ENCODE measurements at regions not wholly inside any gene's neighbourhood (a gene's known extent, or its start where the extent isn't known, plus 50 kb on each side); places are given as distances from the start of the nearest gene placed in this dataset.
"Not testable (repeated sequence)": the region's sequence is repeated elsewhere in the genome, so short reads cannot be mapped to it uniquely, and the experiment has no call there.

DNA sequence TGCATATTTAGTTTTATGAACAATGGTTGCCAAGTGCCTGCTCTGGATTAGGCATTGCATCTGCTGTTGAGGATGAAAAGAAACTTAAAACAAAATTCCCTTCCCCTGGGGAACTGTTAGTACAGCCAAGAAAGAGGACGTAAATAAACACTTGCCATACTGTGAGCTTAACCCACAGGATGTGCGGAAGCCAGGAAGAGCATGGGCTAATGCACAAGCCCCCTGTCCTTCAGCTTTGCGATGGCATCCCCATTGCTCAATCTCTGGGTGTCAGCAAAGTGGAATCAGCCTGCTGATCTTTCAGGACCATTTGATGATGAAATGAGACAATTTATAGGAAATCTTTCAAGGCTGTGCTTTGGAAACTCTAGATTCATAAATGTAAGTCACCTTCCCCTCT is 399.9 kb upstream of the IGFBP3 start:
- no peak for DNase-seq

DNA sequence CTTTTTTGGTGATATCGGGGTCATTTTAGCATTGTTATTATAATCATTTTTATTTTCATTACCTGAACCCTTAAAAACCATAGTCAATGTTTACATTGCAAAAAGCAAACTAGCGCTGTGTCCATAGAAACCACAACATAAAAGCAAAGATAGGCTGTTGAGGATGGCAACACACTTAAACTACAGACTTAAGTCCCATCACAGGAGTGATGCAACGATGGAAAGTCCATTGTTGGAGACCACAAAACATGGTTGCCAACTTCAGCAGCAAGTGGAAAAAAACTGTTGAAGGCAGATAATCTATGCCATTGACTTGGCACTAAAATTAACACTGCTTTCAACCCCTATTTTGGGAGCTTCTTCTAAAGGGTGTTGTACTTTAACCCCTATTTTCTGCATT is 398.8 kb upstream of the IGFBP3 start:
- no peak for DNase-seq

DNA sequence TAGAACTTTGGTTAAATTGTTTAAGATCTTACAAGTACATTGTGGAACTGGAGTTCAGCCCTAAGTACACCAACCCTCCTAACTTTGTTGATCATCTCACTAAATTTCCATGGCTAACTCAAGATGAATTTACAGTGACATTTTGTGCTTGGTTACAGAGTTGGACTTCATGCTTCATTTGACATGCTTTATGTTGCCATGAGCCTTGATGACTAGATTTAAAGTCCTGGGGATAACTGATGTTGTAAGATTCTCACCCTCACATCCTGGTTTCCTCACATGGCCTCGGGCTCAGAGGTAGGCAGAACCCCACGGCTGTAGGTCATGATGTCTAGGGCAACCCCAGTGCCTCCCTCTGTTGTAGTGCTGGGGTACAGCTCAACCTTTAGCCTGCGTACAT is 397.2 kb upstream of the IGFBP3 start:
- no peak for DNase-seq

DNA sequence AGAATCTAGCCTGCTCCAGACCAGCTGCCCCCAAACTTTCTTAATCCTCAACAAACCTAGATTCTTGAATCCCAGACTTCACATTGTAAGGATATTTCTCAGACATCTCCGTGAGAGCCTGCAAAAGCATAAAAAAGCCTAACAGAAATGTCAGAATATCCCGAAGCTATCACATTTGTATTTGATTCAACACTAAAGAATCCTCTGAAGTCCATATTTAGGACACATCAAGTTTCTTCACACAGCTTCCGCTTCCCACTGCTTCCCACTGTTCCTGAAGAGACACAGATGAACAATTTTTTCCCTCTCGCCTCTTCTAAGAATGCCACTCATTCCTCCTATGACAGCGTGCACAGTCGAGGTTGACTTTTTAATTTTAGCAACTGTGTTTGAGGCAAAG is 396.2 kb upstream of the IGFBP3 start:
- no peak for DNase-seq

DNA sequence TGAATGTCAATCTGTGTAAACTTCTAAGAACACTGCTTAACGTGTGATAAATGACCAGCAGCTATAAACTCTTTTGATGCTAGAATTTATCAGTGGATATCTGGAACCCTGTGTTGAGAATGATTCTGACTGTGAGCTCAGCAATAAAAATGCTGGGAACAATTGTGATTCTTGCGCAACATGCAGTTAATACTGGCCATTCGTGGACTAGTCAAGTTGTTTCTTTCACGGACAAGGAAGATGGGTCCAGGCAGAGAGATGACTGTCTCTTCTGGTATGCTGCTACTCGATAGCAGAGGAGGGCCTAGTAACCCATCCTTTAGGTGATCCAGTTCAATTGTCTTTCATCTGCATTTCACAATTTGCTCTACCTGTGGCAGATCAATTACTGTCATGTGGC is 394.8 kb upstream of the IGFBP3 start:
- no peak for DNase-seq

DNA sequence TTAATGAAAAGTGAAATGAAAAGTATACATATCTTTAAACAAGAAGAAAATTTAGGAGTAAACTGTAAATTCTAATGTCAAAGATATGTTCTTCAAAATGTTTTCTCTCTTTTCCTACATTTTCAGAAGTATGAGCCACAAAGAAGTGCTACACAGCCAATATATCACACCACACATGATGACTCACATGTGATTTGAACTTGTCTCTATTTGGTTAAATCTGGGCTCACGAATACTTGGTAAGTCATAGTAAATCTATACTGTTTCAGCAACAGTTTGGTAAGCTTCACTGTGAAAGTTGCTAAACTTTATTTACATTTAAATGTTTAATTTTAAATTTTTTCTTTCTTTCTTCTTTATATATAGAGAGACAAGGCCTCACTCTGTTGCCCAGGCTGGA is 380.6 kb upstream of the IGFBP3 start:
- no peak for DNase-seq

DNA sequence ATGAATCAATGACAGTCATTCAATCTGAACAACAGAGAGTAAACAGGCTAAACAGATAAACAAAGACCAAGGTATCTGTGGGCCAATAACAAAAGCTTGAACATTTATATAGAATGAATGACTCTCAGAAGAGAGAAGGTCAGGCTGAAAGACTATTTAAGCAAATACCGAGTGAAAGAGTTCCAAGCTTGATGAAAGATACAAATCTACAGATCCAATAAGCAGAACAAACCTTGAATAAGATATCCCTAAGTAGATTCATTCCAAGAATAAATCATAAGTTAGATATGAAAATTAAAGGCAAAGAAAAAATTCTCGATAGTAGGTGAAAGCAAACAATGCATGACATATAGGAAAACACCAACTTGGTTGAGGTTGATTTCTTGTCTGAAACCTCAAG is 376.4 kb upstream of the IGFBP3 start:
- DNase-seq, result no peak

DNA sequence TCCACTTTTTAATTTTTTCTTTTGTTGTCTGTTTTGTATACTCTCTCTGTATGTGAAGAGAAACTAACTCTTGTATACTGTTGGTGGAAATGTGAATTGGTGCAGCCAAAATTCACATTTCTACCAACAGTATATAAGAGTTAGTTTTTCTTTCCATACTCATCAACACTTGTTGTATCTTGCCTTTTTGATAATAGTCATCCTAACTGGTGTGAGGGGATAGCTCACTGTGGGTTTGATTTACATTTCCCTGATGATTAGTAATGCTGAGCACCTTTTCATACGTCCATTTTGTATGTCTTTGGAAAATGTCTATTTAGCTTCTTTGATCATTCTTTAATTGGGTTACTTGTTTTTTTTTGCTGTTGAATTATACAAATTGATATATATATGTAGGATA is 375.5 kb upstream of the IGFBP3 start:
- DNase-seq, result no peak

DNA sequence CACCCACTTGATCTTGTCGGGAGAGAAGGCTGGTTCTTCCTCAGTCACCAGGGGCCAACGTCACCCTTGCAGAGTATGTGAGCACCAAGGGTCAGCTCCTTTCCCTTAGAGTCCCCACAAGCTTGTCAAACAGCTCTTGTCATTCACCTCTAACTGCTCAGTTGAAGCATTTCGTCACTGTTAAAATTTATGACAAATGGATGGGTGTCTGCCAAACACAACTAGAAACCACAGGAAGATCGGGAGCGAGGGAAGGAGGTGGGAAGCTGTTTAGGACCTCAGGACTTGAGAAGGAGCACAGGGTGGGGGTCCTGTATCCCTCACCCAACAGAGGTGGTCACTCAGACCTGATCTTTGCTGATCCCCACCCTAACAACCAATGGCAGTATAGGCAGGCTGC is 373.3 kb upstream of the IGFBP3 start:
- no peak for DNase-seq

DNA sequence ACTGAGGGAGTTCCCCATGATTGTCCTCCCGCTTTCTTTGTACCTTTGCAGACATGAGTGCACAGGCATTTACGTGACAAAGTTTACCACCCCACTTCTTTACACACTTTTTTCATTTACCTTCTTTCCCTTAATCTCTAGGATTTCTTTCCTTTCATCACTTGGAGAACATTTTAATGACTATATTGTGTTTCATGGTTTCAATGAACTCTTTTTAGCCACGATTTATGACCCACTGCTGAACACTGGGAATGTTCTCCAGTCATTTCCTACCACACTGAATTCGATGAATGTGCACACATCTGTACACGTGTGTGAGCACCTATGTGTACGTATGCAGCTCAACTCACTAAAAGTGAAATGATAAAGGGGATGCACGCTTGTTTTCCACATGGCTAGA is 371.7 kb upstream of the IGFBP3 start:
- DNase-seq, result no peak

DNA sequence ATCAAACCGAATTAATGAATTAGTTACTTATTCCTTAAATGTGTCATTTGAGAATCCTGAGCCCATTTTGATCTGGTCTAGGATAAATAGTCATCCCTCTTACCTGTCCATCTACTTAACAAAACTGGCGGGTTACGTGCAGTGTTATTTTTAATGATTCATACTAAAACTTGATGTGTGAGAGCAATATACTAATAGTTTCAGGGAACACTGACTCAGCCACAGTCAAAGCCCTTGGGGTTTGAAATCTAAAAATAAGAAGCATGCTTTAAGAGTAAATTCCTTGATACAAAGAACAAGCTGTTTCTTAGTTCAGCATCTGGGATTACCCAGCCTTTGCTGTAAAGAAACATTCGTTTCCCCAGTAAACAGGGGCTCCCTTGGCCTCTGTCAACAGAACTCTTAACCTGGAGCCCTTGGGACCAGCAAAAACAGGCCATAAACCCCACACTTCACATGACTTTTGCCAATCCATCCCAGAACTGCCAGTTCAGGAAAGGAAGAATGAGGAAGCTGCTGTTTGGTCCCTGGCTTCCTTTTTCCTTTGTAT is 370.6 kb upstream of the IGFBP3 start:
- DNase-seq, result no peak

DNA sequence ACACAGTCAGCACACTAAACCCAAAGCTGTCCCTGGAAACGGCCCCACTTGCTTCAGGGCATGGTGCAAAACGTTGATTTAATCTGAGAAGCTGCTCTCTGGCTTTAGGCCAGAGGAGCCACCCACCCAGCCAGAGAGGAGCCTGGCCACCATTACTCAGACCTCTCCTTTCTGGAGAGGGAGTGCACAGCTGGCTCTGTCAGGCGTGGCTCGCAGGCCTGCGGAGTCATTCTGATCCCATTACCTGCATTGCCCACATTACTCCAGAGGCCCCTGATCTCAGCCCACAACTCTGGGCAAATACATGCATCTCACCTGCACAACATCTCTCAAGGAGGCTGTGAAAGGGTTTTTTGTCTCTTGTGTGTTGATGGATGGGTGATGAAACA is 370.0 kb upstream of the IGFBP3 start:
- no peak for DNase-seq

DNA sequence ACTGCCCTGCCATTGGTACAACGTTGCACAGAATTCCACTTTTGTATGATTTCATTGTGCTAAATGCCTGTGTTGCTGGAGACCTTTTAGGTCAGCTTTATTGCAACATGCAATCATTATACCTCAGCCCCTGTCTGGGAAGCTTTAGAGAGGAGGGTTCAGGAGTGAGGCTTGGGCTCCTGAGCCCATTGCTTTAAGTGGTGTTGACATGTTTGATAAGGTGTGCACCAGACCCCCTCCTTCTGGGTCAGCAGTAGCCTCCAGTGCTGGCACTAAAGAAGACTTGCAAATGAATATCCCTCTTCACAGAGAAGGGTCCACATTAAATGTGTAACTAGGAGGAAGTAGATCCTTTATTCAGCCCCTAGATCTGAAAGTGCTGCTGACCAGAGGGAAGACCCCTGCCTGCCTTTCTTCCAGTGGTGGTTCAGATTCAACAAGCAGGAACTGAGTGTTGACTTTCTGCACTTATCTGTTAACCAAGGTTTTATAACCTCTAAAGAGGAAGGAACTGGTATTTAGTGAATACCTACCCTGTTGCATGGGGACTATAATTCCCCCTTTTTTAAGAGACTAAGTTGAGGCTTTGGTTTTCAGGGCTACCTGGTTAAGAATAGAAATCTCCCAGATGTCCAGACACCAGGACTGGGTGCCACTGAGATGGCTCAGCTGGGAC is 369.4 kb upstream of the IGFBP3 start:
- no peak for DNase-seq

DNA sequence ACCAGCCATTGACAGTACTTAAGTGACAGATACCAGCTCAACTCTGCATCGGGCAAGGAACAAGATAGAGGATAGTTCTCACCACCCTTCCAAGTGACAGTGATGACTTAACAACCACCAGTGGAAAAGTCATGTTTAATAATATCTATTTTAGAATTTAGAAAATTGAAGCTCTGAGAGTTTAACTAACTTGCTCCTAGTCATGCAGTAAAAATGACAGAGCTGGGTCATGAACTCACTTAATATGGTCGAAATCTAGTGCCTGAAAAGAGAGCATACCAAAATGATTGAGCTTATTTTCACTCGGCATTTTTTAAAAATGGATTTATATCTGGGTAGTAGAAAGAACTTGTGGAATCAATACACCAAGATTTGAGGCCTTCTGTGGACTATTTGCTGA is 367.8 kb upstream of the IGFBP3 start:
- no peak for DNase-seq

DNA sequence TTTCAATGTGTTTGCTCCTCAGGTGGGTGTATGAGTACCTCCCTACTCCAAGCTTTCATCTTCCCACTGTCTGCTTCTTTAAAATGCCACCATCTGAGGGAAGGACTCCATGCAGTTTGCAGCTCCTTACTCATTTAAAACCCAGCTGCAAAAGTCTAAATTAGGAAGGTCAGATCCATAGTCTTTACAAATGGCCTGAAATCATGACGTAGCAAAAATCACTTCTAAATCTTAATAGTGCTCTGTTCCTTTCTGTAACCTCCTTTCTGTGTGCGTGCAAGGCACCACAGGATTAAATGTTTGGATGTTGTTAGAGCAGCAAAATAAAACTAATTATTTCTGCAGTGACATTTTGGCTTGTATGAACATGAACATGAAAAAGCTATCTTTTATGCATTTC is 366.9 kb upstream of the IGFBP3 start:
- DNase-seq, result no peak

DNA sequence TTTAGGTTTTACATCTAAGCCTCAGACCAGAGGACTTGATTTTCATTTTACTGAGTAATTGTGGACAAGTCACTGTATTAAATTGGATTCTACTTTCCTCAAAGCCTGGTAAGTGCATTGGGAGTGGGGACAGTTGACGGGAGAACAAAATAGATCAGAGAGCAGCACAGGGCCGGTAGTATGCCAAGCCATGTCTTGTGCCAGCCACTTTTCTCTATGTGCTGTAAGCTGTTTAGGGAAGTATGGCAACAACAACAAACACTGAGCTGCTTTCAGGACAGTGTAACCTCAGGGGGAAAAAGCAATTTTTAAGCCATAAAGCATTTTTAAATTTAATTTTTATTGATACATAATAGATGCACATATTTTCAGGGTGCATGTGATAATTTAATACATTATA is 365.9 kb upstream of the IGFBP3 start:
- DNase-seq, result no peak

DNA sequence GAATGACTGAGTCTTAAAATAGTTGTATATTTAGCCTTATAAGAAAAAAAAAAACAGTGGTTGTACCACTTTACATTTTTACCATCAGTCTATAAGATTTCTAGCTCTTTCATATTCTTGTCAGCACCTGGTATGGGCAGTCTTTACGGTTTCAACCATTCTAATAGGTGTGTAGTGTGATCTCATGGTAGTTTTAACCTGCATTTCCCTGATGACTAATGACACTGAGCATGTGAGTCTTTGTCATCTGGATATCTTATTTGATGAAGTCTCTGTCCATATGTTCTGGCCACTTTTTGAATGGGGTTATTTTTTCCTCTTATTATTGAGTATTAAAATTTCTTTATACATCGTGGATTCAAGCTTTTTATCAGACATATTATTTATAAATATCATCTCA is 365.3 kb upstream of the IGFBP3 start:
- DNase-seq, result no peak

DNA sequence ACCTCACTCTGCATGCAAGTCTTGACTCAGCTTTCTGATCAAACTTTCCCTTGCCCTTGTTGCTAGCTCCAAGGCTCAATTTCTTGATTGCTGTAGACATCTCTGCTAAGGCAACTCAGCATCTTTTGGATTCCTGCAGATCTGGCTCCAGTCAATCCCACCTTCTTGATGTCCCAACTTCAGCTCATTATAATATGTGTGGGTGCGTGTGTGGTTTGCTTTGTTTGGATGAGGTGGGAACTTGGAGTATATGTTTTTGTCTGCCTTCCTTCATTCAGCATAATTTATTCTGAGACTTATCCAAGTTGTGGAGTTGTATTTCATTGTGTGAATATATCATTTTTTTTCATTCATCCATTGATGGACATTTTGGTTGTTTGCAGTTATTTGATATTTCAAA is 364.8 kb upstream of the IGFBP3 start:
- no peak for DNase-seq

DNA sequence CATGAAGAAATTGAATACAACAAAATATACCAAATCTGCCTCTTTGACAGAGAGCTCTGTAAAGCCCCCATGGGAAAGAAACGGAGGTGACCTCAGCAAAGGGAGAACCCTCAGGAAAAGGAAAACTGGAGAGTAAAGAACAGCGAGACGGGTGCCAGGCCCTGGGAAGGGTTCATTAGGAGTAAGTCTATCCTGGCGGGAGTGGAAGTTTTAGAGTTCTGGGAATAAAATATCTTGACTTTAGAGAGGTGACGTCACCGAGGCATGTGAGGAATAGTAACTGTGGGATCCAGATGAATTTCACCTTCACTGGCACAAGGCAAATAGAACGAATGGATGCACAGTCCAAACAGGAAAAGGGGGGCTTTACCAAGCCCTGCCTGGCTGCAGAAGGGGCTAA is 362.8 kb upstream of the IGFBP3 start:
- no peak for DNase-seq

DNA sequence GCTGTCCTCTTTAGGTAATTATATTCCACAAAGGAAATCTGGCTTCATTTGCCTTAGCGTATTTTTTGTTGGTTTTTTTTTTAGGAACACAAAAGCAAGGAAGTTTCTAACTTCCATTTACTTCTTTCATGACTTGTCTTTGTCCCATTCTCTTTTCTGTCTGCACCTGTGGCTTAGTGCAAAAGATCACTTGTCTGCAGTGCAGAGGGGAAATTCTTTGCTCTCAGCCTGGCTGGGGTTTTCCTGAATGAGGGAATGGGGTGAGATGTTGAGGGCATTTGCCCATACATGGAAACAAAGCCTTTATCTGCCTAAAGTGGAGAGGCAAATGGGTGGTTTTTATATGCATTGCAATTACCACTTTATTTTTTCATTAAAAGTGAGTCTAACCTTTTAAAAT is 361.1 kb upstream of the IGFBP3 start:
- DNase-seq, result no peak

DNA sequence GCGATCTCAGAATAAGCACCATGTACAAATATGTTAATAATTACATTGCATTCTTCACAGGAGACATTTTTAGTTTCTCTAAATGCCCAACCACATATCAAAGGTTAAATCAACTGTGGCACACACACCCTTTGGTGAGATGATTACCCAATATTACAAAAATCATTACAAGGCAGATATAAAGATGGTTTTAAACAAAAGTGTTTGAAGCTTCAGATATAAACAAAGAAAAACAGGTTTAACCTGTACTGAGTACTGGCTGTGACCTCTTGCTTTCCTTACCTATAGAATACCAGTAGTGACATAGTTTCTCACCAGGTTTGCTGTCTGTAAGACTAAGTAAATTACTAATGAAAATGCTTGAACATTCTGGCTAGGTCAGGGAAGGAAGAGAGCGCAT is 360.0 kb upstream of the IGFBP3 start:
- DNase-seq, result no peak

DNA sequence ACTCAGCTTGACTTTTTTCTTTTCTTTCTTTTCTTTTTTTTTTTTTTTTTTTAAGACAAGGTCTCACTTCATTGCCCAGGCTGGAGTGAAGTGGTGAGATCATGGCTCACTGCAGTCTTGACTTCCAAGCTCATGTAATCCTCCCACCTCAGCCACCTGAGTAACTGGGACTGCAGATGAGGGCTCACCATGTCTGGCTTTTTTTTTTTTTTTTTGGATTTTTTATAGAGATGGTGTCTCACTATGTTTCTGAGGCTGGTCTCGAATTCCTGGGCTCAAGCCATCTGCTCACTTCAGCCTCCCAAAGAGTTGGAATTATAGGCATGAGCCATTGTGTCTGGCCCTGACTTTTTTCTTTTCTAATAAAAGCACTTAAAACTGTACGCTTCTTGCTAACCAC is 358.2 kb upstream of the IGFBP3 start:
- no peak for DNase-seq

DNA sequence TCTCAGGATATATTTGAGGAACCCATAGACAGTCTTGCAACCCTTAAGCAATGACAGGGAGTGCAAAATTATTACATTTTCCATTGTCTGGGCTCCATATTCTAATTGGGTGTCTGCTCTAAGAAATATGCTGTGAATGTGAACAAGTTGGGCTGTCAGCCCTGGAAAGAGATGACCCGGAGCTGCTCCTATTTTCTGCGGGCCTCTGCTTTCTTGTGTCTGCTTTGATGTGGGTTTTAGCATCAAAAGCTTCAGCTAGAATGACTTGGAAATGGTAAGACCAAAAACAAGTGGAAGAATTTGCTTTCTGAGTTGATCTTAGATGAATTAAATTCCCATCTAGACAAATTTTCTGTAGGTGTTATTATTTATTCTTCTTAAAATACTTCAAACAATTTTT is 343.6 kb upstream of the IGFBP3 start:
- no peak for DNase-seq

DNA sequence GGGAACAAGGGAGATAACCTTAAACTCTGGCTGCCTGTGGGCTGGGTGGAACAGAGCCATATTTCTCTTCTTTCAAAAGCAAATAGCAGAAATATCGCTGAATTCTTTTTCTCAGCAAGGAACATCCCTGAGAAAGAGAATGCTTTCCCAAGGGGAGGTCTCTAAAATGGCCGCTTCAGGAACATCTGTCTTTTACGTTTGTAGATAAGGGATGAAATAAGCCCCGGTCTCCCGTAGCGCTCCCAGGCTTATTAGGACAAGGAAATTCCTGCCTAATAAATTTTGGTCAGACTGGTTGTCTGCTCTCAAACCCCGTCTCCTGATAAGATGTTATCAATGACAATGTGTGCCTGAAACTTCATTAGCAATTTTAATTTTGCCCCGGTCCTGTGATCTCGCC is 340.6 kb upstream of the IGFBP3 start:
- not testable (repeated sequence) for DNase-seq

DNA sequence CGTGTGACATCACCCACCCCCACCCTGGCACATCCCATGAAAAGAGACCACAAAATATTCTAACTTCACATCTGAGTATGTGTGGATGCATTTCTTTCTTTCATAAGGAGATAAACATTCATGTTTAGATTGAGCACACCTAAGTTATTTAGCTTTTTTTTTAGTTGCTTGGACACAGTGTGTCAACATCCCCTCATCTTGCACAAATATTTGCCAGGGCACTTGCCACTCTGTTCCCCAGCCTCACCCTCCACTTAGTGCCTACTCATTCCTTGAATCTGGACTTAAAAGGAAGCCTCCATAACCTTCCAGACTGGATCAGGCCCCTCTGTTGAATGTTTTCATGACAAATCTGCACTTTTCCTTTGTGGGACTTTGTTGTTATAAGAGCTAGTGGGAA is 338.9 kb upstream of the IGFBP3 start:
- no peak for DNase-seq
